ENCODE measurements at regions not wholly inside any gene's neighbourhood (a gene's known extent, or its start where the extent isn't known, plus 50 kb on each side); places are given as distances from the start of the nearest gene placed in this dataset.

DNA sequence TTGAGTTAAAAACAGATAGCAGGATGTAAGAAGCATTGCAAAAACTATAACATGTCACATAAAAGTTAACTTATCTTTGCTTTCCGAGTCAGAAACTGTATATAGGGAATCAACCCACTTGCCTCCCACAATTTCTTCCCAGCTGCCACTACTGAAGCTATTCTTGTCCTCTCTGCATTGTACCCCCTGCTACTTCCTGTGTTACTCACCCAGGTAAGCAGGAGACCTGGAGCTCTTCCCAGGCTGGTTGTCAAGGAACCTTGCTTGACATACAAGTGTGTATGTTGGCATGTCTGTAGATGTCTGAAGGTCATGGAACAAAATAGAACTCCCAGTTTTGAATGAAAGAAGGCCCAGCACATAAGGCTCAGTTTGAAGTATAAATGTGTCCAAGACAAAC lies 74.3 kb upstream of the LRRC4C start:
- TF ChIP-seq, protein P1, sequence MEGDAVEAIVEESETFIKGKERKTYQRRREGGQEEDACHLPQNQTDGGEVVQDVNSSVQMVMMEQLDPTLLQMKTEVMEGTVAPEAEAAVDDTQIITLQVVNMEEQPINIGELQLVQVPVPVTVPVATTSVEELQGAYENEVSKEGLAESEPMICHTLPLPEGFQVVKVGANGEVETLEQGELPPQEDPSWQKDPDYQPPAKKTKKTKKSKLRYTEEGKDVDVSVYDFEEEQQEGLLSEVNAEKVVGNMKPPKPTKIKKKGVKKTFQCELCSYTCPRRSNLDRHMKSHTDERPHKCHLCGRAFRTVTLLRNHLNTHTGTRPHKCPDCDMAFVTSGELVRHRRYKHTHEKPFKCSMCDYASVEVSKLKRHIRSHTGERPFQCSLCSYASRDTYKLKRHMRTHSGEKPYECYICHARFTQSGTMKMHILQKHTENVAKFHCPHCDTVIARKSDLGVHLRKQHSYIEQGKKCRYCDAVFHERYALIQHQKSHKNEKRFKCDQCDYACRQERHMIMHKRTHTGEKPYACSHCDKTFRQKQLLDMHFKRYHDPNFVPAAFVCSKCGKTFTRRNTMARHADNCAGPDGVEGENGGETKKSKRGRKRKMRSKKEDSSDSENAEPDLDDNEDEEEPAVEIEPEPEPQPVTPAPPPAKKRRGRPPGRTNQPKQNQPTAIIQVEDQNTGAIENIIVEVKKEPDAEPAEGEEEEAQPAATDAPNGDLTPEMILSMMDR (IDR thresholded peaks at IDR 0.05; ENCODE audit: extremely low read depth in 1 of 2, insufficient read depth in 1 of 2, low read depth in 1 of 2, low read length in 2 of 2) = no peak
- no peak for TF ChIP-seq EZH2 (IDR thresholded peaks at IDR 0.05; ENCODE audit: borderline replicate concordance, low read depth, low read length, severe bottlenecking)
- no peak for TF ChIP-seq POLR2AphosphoS5 (IDR thresholded peaks at IDR 0.05; ENCODE audit: insufficient read depth, low read depth, low read length)
- TF ChIP-seq POLR2A (IDR thresholded peaks at IDR 0.05; ENCODE audit: low read depth, low read length) = no peak
- TF ChIP-seq, protein P2, sequence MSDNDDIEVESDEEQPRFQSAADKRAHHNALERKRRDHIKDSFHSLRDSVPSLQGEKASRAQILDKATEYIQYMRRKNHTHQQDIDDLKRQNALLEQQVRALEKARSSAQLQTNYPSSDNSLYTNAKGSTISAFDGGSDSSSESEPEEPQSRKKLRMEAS (IDR thresholded peaks at IDR 0.05; ENCODE audit: insufficient read depth, insufficient read length) = no peak
- TF ChIP-seq JUN (IDR thresholded peaks at IDR 0.05; ENCODE audit: borderline replicate concordance, insufficient read depth, insufficient read length, low read depth) = no peak
- no peak for TF ChIP-seq MYC (IDR thresholded peaks at IDR 0.05; ENCODE audit: low read depth, low read length)
- no peak for TF ChIP-seq FOS (IDR thresholded peaks at IDR 0.05; ENCODE audit: borderline replicate concordance, insufficient read depth, low read length)
- no peak for TF ChIP-seq GATA2 (IDR thresholded peaks at IDR 0.05; ENCODE audit: insufficient read depth, insufficient read length, low read depth, low read length)

Data from endothelial cell of umbilical vein (primary cell).